Femur (tissue), 1 donor: ENCODE measurements at regions not wholly inside any gene's neighbourhood (a gene's known extent, or its start where the extent isn't known, plus 50 kb on each side); places are given as distances from the start of the nearest gene placed in this dataset.
"Not testable (repeated sequence)": the region's sequence is repeated elsewhere in the genome, so short reads cannot be mapped to it uniquely, and the experiment has no call there.

Experiments used
- DNase-seq: peaks from one replicate; pipeline ENCODE4 v3.0.0-alpha.2; 2017

- not testable (repeated sequence) for DNase-seq
Observed at GRCh38 chr15:20306497-20307106, 235.0 kb downstream of the GOLGA6L6 start.

- DNase-seq: not testable (repeated sequence)
Observed at GRCh38 chr15:20305912-20306311, 235.7 kb downstream of the GOLGA6L6 start.

- DNase-seq: not testable (repeated sequence)
Observed at GRCh38 chr15:20305015-20305465, 236.6 kb downstream of the GOLGA6L6 start.

GRCh38 chr15:20304282-20305014, 237.2 kb downstream of the GOLGA6L6 start:
- not testable (repeated sequence) for DNase-seq

- DNase-seq: not testable (repeated sequence)
Observed at GRCh38 chr15:20303248-20304171, 238.1 kb downstream of the GOLGA6L6 start.

GRCh38 chr15:20302141-20303069, 239.2 kb downstream of the GOLGA6L6 start:
- DNase-seq: not testable (repeated sequence)

GRCh38 chr15:20301471-20302081, 240.0 kb downstream of the GOLGA6L6 start:
- not testable (repeated sequence) for DNase-seq

GRCh38 chr15:20301041-20301390, 240.6 kb downstream of the GOLGA6L6 start:
- not testable (repeated sequence) for DNase-seq

GRCh38 chr15:20300351-20301040, 241.1 kb downstream of the GOLGA6L6 start:
- DNase-seq: not testable (repeated sequence)

GRCh38 chr15:20297603-20298123, 243.9 kb downstream of the GOLGA6L6 start:
- DNase-seq: not testable (repeated sequence)

GRCh38 chr15:20296261-20296660, 245.3 kb downstream of the GOLGA6L6 start:
- DNase-seq: not testable (repeated sequence)

- no peak for DNase-seq
Observed at GRCh38 chr15:20295238-20295811, 246.3 kb downstream of the GOLGA6L6 start.

GRCh38 chr15:20294651-20295237, 246.9 kb downstream of the GOLGA6L6 start:
- no peak for DNase-seq

- not testable (repeated sequence) for DNase-seq
Observed at GRCh38 chr15:20292422-20293005, 249.1 kb downstream of the GOLGA6L6 start.

GRCh38 chr15:20291616-20292015, 250.0 kb downstream of the GOLGA6L6 start:
- DNase-seq: not testable (repeated sequence)

GRCh38 chr15:20290606-20291005, 251.0 kb downstream of the GOLGA6L6 start:
- DNase-seq: not testable (repeated sequence)

GRCh38 chr15:20289538-20290103, 252.0 kb downstream of the GOLGA6L6 start:
- not testable (repeated sequence) for DNase-seq

- DNase-seq: not testable (repeated sequence)
Observed at GRCh38 chr15:20288800-20289537, 252.6 kb downstream of the GOLGA6L6 start.
